ENCODE measurements at regions not wholly inside any gene's neighbourhood (a gene's known extent, or its start where the extent isn't known, plus 50 kb on each side); places are given as distances from the start of the nearest gene placed in this dataset.
"Not testable (repeated sequence)": the region's sequence is repeated elsewhere in the genome, so short reads cannot be mapped to it uniquely, and the experiment has no call there.

GRCh38 chr4:124931050-124931449 is 218.5 kb upstream of the ANKRD50 start:
- ATAC-seq (no peak), DNase-seq (no peak)
- H3K4me3 ChIP-seq, result no peak overlapping the region
- no peaks in the 10 kb centered on the region for H3K4me1 ChIP-seq (ENCODE audit: low read depth)
- H3K9me3 ChIP-seq, result no peaks in the 10 kb centered on the region
- intact Hi-C loops (cut with DNase I, micrococcal nuclease), result no loop called here
- no peaks in the 10 kb centered on the region for H3K36me3 ChIP-seq (ENCODE audit: low read depth)
- no peak for TF ChIP-seq CTCF (IDR thresholded peaks at IDR 0.05)

GRCh38 chr4:124922748-124923147 is 210.2 kb upstream of the ANKRD50 start:
- H3K4me3 ChIP-seq; intact Hi-C loops (cut with DNase I, micrococcal nuclease); H3K4me1 ChIP-seq (ENCODE audit: low read depth); H3K9me3 ChIP-seq; H3K36me3 ChIP-seq (ENCODE audit: low read depth); ATAC-seq; DNase-seq: not testable (repeated sequence)

GRCh38 chr4:124918559-124919122 is 206.1 kb upstream of the ANKRD50 start:
- no peak overlapping the region for H3K4me3 ChIP-seq
- no peak for TF ChIP-seq CTCF (IDR thresholded peaks at IDR 0.05)
- H3K36me3 ChIP-seq (ENCODE audit: low read depth), result no peaks in the 10 kb centered on the region
- no peaks in the 10 kb centered on the region for H3K9me3 ChIP-seq
- intact Hi-C loops (cut with DNase I, micrococcal nuclease), result no loop called here
- no peaks in the 10 kb centered on the region for H3K4me1 ChIP-seq (ENCODE audit: low read depth)
- no peak for DNase-seq
- no peak for ATAC-seq

GRCh38 chr4:124915073-124915472 is 202.5 kb upstream of the ANKRD50 start:
- no peak overlapping the region for H3K4me3 ChIP-seq
- TF ChIP-seq CTCF (IDR thresholded peaks at IDR 0.05), result no peak
- ATAC-seq, result no peak
- no peaks in the 10 kb centered on the region for H3K36me3 ChIP-seq (ENCODE audit: low read depth)
- H3K4me1 ChIP-seq (ENCODE audit: low read depth), result no peaks in the 10 kb centered on the region
- no peak for DNase-seq
- intact Hi-C loops (cut with DNase I, micrococcal nuclease), result no loop called here
- H3K9me3 ChIP-seq, result peaks cover 10% of the 10 kb centered on the region

GRCh38 chr4:124913237-124913636 is 200.7 kb upstream of the ANKRD50 start:
- Histone ChIP-seq H3K4me3 (no peak overlapping the region), H3K36me3 (ENCODE audit: low read depth) (no peaks in the 10 kb centered on the region), H3K4me1 (ENCODE audit: low read depth) (no peaks in the 10 kb centered on the region), H3K9me3 (peaks cover 10% of the 10 kb centered on the region)
- ATAC-seq, result no peak
- TF ChIP-seq CTCF (IDR thresholded peaks at IDR 0.05), result no peak
- no peak for DNase-seq
- intact Hi-C loops (cut with DNase I, micrococcal nuclease), result no loop called here

- no peaks in the 10 kb centered on the region for H3K36me3 ChIP-seq (ENCODE audit: low read depth)
- TF ChIP-seq CTCF (IDR thresholded peaks at IDR 0.05), result no peak
- no peaks in the 10 kb centered on the region for H3K4me1 ChIP-seq (ENCODE audit: low read depth)
- DNase-seq (no peak), ATAC-seq (no peak)
- intact Hi-C loops (cut with DNase I, micrococcal nuclease), result no loop called here
- H3K4me3 ChIP-seq, result no peak overlapping the region
- peaks cover 10% of the 10 kb centered on the region for H3K9me3 ChIP-seq
Observed at GRCh38 chr4:124910327-124910726, 197.8 kb upstream of the ANKRD50 start.

Data from mucosa of descending colon (tissue), 3 donors.